ENCODE measurements at regions not wholly inside any gene's neighbourhood (a gene's known extent, or its start where the extent isn't known, plus 50 kb on each side); places are given as distances from the start of the nearest gene placed in this dataset.

- DNase-seq (ENCODE audit: low read depth in 1 of 2, low spot score in 2 of 2) (no peak), FAIRE-seq (no peak)
- Histone ChIP-seq H3K79me1 (ENCODE audit: low read depth, low read length) (no peaks in the 10 kb centered on the region), H2BK12ac (ENCODE audit: low read depth, low read length) (no peak overlapping the region), H2BK20ac (ENCODE audit: low read length) (no peak overlapping the region), H3K4me3 (ENCODE audit: extremely low read depth in 1 of 4, insufficient read depth in 2 of 4, low read depth in 3 of 4, low read length in 4 of 4) (no peak overlapping the region), H4K5ac (ENCODE audit: insufficient read length, low read depth, low read length) (no peak overlapping the region), H3K23ac (ENCODE audit: insufficient read length) (no peak overlapping the region), H2BK120ac (replicated peaks; ENCODE audit: low read depth, low read length) (no peak overlapping the region), H3K4ac (replicated peaks; ENCODE audit: insufficient read length, low read depth, low read length) (no peak overlapping the region), H3K9ac (replicated peaks in 1 of 4; ENCODE audit: extremely low read depth in 1 of 4, low read depth in 3 of 4, low read length in 3 of 4) (no peak overlapping the region), H2BK15ac (ENCODE audit: low read length) (no peak overlapping the region), H3K79me2 (ENCODE audit: control insufficient read depth in 1 of 2, insufficient read depth in 2 of 2, low read length in 2 of 2) (no peaks in the 10 kb centered on the region), H3K4me1 (replicated peaks in 1 of 4; ENCODE audit: control insufficient read depth in 3 of 4, insufficient read depth in 4 of 4, low read length in 3 of 4) (no peaks in the 10 kb centered on the region), H4K91ac (replicated peaks; ENCODE audit: insufficient read length, low read length) (no peak overlapping the region), H4K8ac (ENCODE audit: extremely low read depth, insufficient read depth, low read length) (no peak overlapping the region), H3K27me3 (replicated peaks in 1 of 4; ENCODE audit: control insufficient read depth in 3 of 4, extremely low read depth in 1 of 4, insufficient read depth in 3 of 4, low read length in 3 of 4) (no peaks in the 10 kb centered on the region), H4K20me1 (replicated peaks in 1 of 2; ENCODE audit: control insufficient read depth in 1 of 2, insufficient read depth in 2 of 2, low read length in 2 of 2) (no peaks in the 10 kb centered on the region), H2BK5ac (ENCODE audit: low read depth, low read length) (no peak overlapping the region), H2AK5ac (ENCODE audit: low read depth, low read length) (no peak overlapping the region), H3K23me2 (ENCODE audit: low read depth, low read length) (no peaks in the 10 kb centered on the region), H3K56ac (replicated peaks; ENCODE audit: insufficient read length, low read depth, low read length) (no peak overlapping the region), H3K18ac (ENCODE audit: extremely low read depth, low read length) (no peak overlapping the region; the same call in 1 of the 2 replicates), H3K9me3 (ENCODE audit: insufficient read depth in 2 of 2, low read depth in 1 of 2, low read length in 1 of 2) (no peaks in the 10 kb centered on the region), H3K14ac (ENCODE audit: insufficient read length) (no peak overlapping the region), H3K36me3 (ENCODE audit: control insufficient read depth in 2 of 4, insufficient read depth in 4 of 4, low read length in 3 of 4) (no peaks in the 10 kb centered on the region), H3K4me2 (ENCODE audit: insufficient read depth in 1 of 2, low read depth in 2 of 2, low read length in 2 of 2) (no peak overlapping the region), H3K27ac (ENCODE audit: low read depth, low read length) (no peak overlapping the region), H2AFZ (ENCODE audit: low read length) (no peak overlapping the region)
- TF ChIP-seq HDAC6 (IDR thresholded peaks at IDR 0.05; ENCODE audit: low read depth, low read length) (no peak), RBBP5 (IDR thresholded peaks at IDR 0.05; ENCODE audit: borderline replicate concordance, low read depth, low read length) (no peak), CBX8 (IDR thresholded peaks at IDR 0.05; ENCODE audit: borderline replicate concordance, low read depth, low read length) (no peak), PHF8 (conservative IDR thresholded peaks at IDR 0.05; ENCODE audit: low read depth, low read length) (no peak), ZNF274 (IDR thresholded peaks at IDR 0.05; ENCODE audit: borderline replicate concordance, extremely low read depth, low read length) (no peak), CTCF (IDR thresholded peaks at IDR 0.05; ENCODE audit: control extremely low read depth in 1 of 3, insufficient read depth in 1 of 3, low read depth in 1 of 3, low read length in 3 of 3) (no peak), SP1 (IDR thresholded peaks at IDR 0.05; ENCODE audit: low read depth, low read length) (no peak), POU5F1 (IDR thresholded peaks at IDR 0.05; ENCODE audit: low read depth, low read length) (no peak), EP300 (IDR thresholded peaks at IDR 0.05; ENCODE audit: borderline replicate concordance in 1 of 2, low read depth in 2 of 2, low read length in 2 of 2) (no peak)
- ChIA-PET CTCF (ENCODE audit: partially characterized antibody) (no interaction called here), POLR2A (ENCODE audit: partially characterized antibody) (no interaction called here)
- WGBS, 2 experiments (ENCODE audit: extremely low coverage in 1 of 2, insufficient coverage in 1 of 2, insufficient read length in 1 of 2, insufficient replicate concordance in 2 of 2, low coverage in 1 of 2, low lambda C conversion rate in 2 of 2, missing lambda C conversion rate in 1 of 2), result 86% methylated on average over 4 of the region's 4 CpGs; no CpG with 5 or more reads in 1 of the 2 experiments
Observed at GRCh38 chr4:147310312-147310711, 170.6 kb upstream of the EDNRA start.
